ENCODE measurements at regions not wholly inside any gene's neighbourhood (a gene's known extent, or its start where the extent isn't known, plus 50 kb on each side); places are given as distances from the start of the nearest gene placed in this dataset.

DNA sequence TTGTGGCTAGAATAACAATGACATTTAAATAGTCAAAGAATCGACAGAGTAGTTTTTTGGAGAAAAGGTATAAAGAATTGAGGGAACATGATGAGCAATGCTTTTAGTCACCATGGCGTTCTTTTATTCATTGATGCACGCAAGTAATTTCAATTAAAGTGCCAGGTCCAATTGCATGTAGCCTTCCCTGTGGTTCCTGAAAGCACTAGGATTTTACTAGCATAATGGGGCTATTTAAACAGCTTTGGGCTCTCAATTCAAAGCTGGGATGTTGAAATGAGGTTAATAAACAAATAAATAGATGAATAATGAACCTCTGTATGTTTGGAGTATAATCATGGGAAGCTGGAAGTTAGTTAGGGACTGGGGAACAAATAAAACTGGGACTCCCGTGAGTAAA, 121.2 kb upstream of the GAP43 start:
- DNase-seq (no peak), FAIRE-seq (no peak)
- intact Hi-C loops (cut with DNase I): no loop called here
- TF ChIP-seq, protein P1, sequence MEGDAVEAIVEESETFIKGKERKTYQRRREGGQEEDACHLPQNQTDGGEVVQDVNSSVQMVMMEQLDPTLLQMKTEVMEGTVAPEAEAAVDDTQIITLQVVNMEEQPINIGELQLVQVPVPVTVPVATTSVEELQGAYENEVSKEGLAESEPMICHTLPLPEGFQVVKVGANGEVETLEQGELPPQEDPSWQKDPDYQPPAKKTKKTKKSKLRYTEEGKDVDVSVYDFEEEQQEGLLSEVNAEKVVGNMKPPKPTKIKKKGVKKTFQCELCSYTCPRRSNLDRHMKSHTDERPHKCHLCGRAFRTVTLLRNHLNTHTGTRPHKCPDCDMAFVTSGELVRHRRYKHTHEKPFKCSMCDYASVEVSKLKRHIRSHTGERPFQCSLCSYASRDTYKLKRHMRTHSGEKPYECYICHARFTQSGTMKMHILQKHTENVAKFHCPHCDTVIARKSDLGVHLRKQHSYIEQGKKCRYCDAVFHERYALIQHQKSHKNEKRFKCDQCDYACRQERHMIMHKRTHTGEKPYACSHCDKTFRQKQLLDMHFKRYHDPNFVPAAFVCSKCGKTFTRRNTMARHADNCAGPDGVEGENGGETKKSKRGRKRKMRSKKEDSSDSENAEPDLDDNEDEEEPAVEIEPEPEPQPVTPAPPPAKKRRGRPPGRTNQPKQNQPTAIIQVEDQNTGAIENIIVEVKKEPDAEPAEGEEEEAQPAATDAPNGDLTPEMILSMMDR (IDR thresholded peaks at IDR 0.05; ENCODE audit: borderline replicate concordance, extremely low read depth, insufficient read depth): no peak
- no peaks in the 10 kb centered on the region for H3K36me3 ChIP-seq (ENCODE audit: control insufficient read depth in 2 of 3, insufficient read depth in 3 of 3, low read length in 3 of 3)
- no peaks in the 10 kb centered on the region for H3K4me1 ChIP-seq (ENCODE audit: control insufficient read depth in 2 of 3, insufficient read depth in 2 of 3, low read depth in 1 of 3, low read length in 3 of 3)
- H3K27me3 ChIP-seq (ENCODE audit: control insufficient read depth, insufficient read depth, low read length): no peaks in the 10 kb centered on the region
- H3K9ac ChIP-seq (ENCODE audit: low read length in 3 of 3): no peak overlapping the region
- H3K4me3 ChIP-seq (ENCODE audit: low read length in 3 of 3): no peak overlapping the region
- no peak overlapping the region for H3K27ac ChIP-seq (ENCODE audit: low read depth in 2 of 2, low read length in 2 of 2)
- H3K9me3 ChIP-seq (ENCODE audit: control insufficient read depth in 2 of 3, insufficient read depth in 1 of 3, low read length in 3 of 3): no peaks in the 10 kb centered on the region

DNA sequence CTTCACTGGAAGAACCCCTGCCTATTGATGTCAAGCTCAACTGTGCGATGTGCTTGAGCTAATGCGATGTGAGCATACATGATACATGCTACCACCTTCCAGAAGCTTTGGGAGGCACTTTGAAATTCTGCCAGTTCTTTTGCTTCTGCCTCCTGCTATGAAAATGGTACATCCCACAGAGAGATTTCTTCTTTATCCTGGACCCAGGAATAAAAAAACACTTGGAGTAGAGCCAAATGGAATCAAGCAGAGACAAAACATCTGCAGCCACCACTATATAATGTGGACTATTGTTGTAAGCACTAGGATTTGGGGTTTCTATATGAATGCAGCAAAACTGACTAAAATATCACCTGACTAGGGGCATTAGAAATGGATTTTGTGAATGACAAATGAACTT, 119.9 kb upstream of the GAP43 start:
- intact Hi-C loops (cut with DNase I): no loop called here
- H3K4me1 ChIP-seq (ENCODE audit: control insufficient read depth in 2 of 3, insufficient read depth in 2 of 3, low read depth in 1 of 3, low read length in 3 of 3): no peaks in the 10 kb centered on the region
- H3K27me3 ChIP-seq (ENCODE audit: control insufficient read depth, insufficient read depth, low read length): no peaks in the 10 kb centered on the region
- no peak overlapping the region for H3K9ac ChIP-seq (ENCODE audit: low read length in 3 of 3)
- TF ChIP-seq, protein P1 (IDR thresholded peaks at IDR 0.05; ENCODE audit: borderline replicate concordance, extremely low read depth, insufficient read depth): no peak
- no peak for FAIRE-seq
- no peak overlapping the region for H3K4me3 ChIP-seq (ENCODE audit: low read length in 3 of 3)
- H3K27ac ChIP-seq (ENCODE audit: low read depth in 2 of 2, low read length in 2 of 2): no peak overlapping the region
- no peaks in the 10 kb centered on the region for H3K36me3 ChIP-seq (ENCODE audit: control insufficient read depth in 2 of 3, insufficient read depth in 3 of 3, low read length in 3 of 3)
- H3K9me3 ChIP-seq (ENCODE audit: control insufficient read depth in 2 of 3, insufficient read depth in 1 of 3, low read length in 3 of 3): no peaks in the 10 kb centered on the region
- DNase-seq: peak in 2 of 5 donors; percentile 32 to 59

DNA sequence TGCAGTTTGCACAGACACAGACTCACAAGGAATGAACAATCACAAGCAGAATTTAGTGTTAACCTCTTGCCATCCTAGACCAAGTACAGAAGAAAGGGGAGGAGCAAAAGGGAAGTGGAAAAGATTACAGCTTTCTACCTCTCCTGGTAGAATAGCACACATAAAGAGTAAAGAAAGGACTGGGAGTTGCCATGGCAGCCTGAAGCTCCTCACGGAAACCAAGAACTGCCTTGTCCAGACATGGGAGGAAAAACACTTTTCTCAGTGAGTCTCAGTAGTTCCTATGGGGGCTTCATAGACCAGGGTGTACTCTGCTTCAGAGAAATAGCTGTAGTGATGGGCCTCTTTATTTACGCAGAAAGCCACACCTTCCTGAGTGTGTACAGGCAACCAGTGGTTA, 114.7 kb upstream of the GAP43 start:
- H3K27me3 ChIP-seq (ENCODE audit: control insufficient read depth, insufficient read depth, low read length): no peaks in the 10 kb centered on the region

More for the DNA sequence above, 114.7 kb upstream of the GAP43 start:
- H3K4me3 ChIP-seq (ENCODE audit: low read length in 3 of 3): no peak overlapping the region
- no peak for DNase-seq
- no peak overlapping the region for H3K9ac ChIP-seq (ENCODE audit: low read length in 3 of 3)
- no peak overlapping the region for H3K27ac ChIP-seq (ENCODE audit: low read depth in 2 of 2, low read length in 2 of 2)
- TF ChIP-seq, protein P1 (IDR thresholded peaks at IDR 0.05; ENCODE audit: borderline replicate concordance, extremely low read depth, insufficient read depth): no peak
- no peaks in the 10 kb centered on the region for H3K9me3 ChIP-seq (ENCODE audit: control insufficient read depth in 2 of 3, insufficient read depth in 1 of 3, low read length in 3 of 3)
- peaks cover 0 to 4% (median under 1%) of the 10 kb centered on the region in 3 donors for H3K4me1 ChIP-seq (ENCODE audit: control insufficient read depth in 2 of 3, insufficient read depth in 2 of 3, low read depth in 1 of 3, low read length in 3 of 3)
- H3K36me3 ChIP-seq (ENCODE audit: control insufficient read depth in 2 of 3, insufficient read depth in 3 of 3, low read length in 3 of 3): no peaks in the 10 kb centered on the region
- intact Hi-C loops (cut with DNase I): no loop called here
- no peak for FAIRE-seq

Data from kidney (tissue), 13 donors.